ENCODE measurements at regions not wholly inside any gene's neighbourhood (a gene's known extent, or its start where the extent isn't known, plus 50 kb on each side); places are given as distances from the start of the nearest gene placed in this dataset.
"Not testable (repeated sequence)": the region's sequence is repeated elsewhere in the genome, so short reads cannot be mapped to it uniquely, and the experiment has no call there.

- DNase-seq = no peak
Measured at GRCh38 chr3:163605915-163606314, 1472.4 kb downstream of the SI start.

- no peak for DNase-seq
Measured at GRCh38 chr3:163601426-163601825, 1476.9 kb downstream of the SI start.

GRCh38 chr3:163587342-163587741 is 1491.0 kb downstream of the SI start:
- DNase-seq = no peak

- no peak for DNase-seq
Measured at GRCh38 chr3:163582967-163583366, 1495.3 kb downstream of the SI start.

GRCh38 chr3:163577271-163577670 is 1501.0 kb downstream of the SI start:
- no peak for DNase-seq

- no peak for DNase-seq
Measured at GRCh38 chr3:163576314-163576713, 1502.0 kb downstream of the SI start.

- DNase-seq = no peak
Measured at GRCh38 chr3:163573324-163573723, 1505.0 kb downstream of the SI start.

GRCh38 chr3:163572856-163573255 is 1505.4 kb downstream of the SI start:
- no peak for DNase-seq

- no peak for DNase-seq
Measured at GRCh38 chr3:163563485-163563884, 1514.8 kb downstream of the SI start.

- DNase-seq = no peak
Measured at GRCh38 chr3:163562625-163563024, 1515.7 kb downstream of the SI start.

- no peak for DNase-seq
Measured at GRCh38 chr3:163561151-163561550, 1517.1 kb downstream of the SI start.

- DNase-seq = no peak
Measured at GRCh38 chr3:163560459-163560858, 1517.8 kb downstream of the SI start.

- no peak for DNase-seq
Measured at GRCh38 chr3:163556813-163557523, 1521.3 kb downstream of the SI start.

GRCh38 chr3:163555918-163556317 is 1522.4 kb downstream of the SI start:
- no peak for DNase-seq

- DNase-seq = no peak
Measured at GRCh38 chr3:163552659-163552966, 1525.7 kb downstream of the SI start.

GRCh38 chr3:163551915-163552658 is 1526.2 kb downstream of the SI start:
- not testable (repeated sequence) for DNase-seq

GRCh38 chr3:163548015-163548414 is 1530.3 kb downstream of the SI start:
- DNase-seq = no peak

GRCh38 chr3:163547014-163547685 is 1531.1 kb downstream of the SI start:
- no peak for DNase-seq

- no peak for DNase-seq
Measured at GRCh38 chr3:163543662-163544061, 1534.6 kb downstream of the SI start.

- no peak for DNase-seq
Measured at GRCh38 chr3:163541629-163542028, 1536.7 kb downstream of the SI start.

GRCh38 chr3:163538387-163538786 is 1539.9 kb downstream of the SI start:
- no peak for DNase-seq

GRCh38 chr3:163533381-163533780 is 1544.9 kb downstream of the SI start:
- DNase-seq = no peak

- no peak for DNase-seq
Measured at GRCh38 chr3:163523375-163523774, 1554.9 kb downstream of the SI start.

GRCh38 chr3:163521261-163521660 is 1557.0 kb downstream of the SI start:
- DNase-seq = no peak
